ENCODE measurements at regions not wholly inside any gene's neighbourhood (a gene's known extent, or its start where the extent isn't known, plus 50 kb on each side); places are given as distances from the start of the nearest gene placed in this dataset.

- H3K27ac ChIP-seq: no peak overlapping the region
- TF ChIP-seq POLR2AphosphoS5 (IDR thresholded peaks at IDR 0.05) (no peak), POLR2A (IDR thresholded peaks at IDR 0.05) (no peak), CTCF (IDR thresholded peaks at IDR 0.05) (no peak), EP300 (IDR thresholded peaks at IDR 0.05) (no peak)
- 79% methylated on average over 1 of the region's 1 CpG for WGBS
- no peaks in the 10 kb centered on the region for H3K36me3 ChIP-seq
- no peaks in the 10 kb centered on the region for H3K27me3 ChIP-seq
- peaks cover 8% of the 10 kb centered on the region for H3K4me1 ChIP-seq
- no peak overlapping the region for H3K4me3 ChIP-seq
- DNase-seq (ENCODE audit: low spot score in 2 of 2): no peak
- no peaks in the 10 kb centered on the region for H3K9me3 ChIP-seq
Measured at GRCh38 chr14:22264759-22265158, 324.3 kb downstream of the DAD1 start.

DNA sequence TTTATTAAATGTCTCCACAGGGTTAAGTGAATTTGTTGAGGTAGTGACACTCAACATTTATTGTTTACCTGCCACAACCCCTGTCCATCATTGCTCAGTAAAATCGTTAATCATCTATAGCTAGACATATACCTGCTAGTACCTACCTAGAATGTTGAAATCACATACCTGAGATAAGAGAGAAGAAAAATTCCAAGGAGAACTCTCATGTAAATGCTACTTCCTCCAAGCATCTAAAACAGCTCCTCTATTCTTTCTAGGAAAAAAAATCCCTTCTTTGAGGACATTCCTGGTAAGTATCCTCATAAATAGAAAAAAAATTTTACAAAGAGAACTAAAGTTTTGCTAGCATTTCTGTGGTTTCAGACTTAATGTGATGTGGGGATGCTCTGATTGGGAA lies 325.1 kb downstream of the DAD1 start:
- H3K27ac ChIP-seq: no peak overlapping the region
- no peaks in the 10 kb centered on the region for H3K9me3 ChIP-seq
- no peaks in the 10 kb centered on the region for H3K27me3 ChIP-seq
- TF ChIP-seq POLR2A (IDR thresholded peaks at IDR 0.05) (no peak), POLR2AphosphoS5 (IDR thresholded peaks at IDR 0.05) (no peak), EP300 (IDR thresholded peaks at IDR 0.05) (no peak), CTCF (IDR thresholded peaks at IDR 0.05) (no peak)
- H3K4me3 ChIP-seq: no peak overlapping the region
- peaks cover 7% of the 10 kb centered on the region for H3K4me1 ChIP-seq
- WGBS: 88% methylated on average over 1 of the region's 1 CpG
- no peak for DNase-seq (ENCODE audit: low spot score in 2 of 2)
- no peaks in the 10 kb centered on the region for H3K36me3 ChIP-seq

DNA sequence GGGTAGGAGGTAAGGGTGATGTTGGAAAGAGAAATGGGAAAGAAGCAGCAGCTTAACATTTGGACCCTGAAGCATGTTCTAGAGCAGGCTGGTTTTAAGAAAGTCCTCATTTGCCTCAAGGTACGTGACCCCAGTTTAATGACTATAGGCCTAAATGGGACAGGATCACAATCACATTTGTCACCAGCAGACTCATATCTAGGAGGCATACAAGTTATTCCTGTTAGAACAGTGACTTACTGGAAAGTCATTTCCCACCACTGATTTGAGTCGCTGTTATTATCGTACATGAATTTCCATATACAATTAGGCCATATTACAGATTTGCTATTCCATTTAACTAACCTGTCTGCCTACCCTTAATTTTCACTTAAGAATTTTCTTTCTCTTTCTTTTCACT lies 326.1 kb downstream of the DAD1 start:
- no peaks in the 10 kb centered on the region for H3K27me3 ChIP-seq
- H3K4me3 ChIP-seq: no peak overlapping the region
- H3K4me1 ChIP-seq: no peaks in the 10 kb centered on the region
- TF ChIP-seq EP300 (IDR thresholded peaks at IDR 0.05) (no peak), POLR2A (IDR thresholded peaks at IDR 0.05) (no peak), CTCF (IDR thresholded peaks at IDR 0.05) (no peak), POLR2AphosphoS5 (IDR thresholded peaks at IDR 0.05) (no peak)
- 97% methylated on average over 3 of the region's 3 CpGs for WGBS
- no peaks in the 10 kb centered on the region for H3K36me3 ChIP-seq
- no peaks in the 10 kb centered on the region for H3K9me3 ChIP-seq
- H3K27ac ChIP-seq: no peak overlapping the region
- no peak for DNase-seq (ENCODE audit: low spot score in 2 of 2)

GRCh38 chr14:22255017-22255950 lies 333.7 kb downstream of the DAD1 start:
- H3K4me3 ChIP-seq: no peak overlapping the region
- no peak for DNase-seq (ENCODE audit: low spot score in 2 of 2)
- no peaks in the 10 kb centered on the region for H3K4me1 ChIP-seq
- no peaks in the 10 kb centered on the region for H3K36me3 ChIP-seq
- H3K27me3 ChIP-seq: no peaks in the 10 kb centered on the region
- whole genome bisulfite sequencing: 47% methylated on average over 5 of the region's 5 CpGs
- TF ChIP-seq POLR2A (IDR thresholded peaks at IDR 0.05) (no peak), CTCF (IDR thresholded peaks at IDR 0.05) (no peak), POLR2AphosphoS5 (IDR thresholded peaks at IDR 0.05) (no peak), EP300 (IDR thresholded peaks at IDR 0.05) (no peak)
- no peaks in the 10 kb centered on the region for H3K9me3 ChIP-seq
- H3K27ac ChIP-seq: no peak overlapping the region

DNA sequence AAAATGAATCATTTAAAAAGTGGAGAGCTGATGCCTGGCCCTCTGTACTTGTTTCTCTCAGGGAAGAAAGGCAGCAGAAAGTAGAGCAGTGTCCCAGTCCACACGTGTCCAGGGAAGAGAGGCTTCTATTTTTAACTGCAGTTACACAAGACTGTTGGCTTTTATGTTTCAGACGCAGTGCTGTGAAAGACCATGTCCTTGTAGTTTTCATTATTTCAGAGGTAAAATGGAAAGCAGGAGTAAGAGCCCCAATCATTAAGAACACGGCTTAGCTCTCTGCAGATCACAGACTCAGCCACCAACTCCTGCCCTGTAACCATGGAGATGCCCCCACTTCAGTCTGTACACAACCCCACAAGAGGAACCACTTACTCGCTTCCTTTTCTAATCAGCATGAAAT lies 336.3 kb downstream of the DAD1 start:
- no peaks in the 10 kb centered on the region for H3K27me3 ChIP-seq
- TF ChIP-seq CTCF (IDR thresholded peaks at IDR 0.05) (no peak), POLR2A (IDR thresholded peaks at IDR 0.05) (no peak), EP300 (IDR thresholded peaks at IDR 0.05) (no peak), POLR2AphosphoS5 (IDR thresholded peaks at IDR 0.05) (no peak)
- 42% methylated on average over 4 of the region's 4 CpGs for WGBS
- no peaks in the 10 kb centered on the region for H3K4me1 ChIP-seq
- H3K36me3 ChIP-seq: no peaks in the 10 kb centered on the region
- no peak for DNase-seq (ENCODE audit: low spot score in 2 of 2)
- H3K27ac ChIP-seq: no peak overlapping the region
- no peaks in the 10 kb centered on the region for H3K9me3 ChIP-seq
- no peak overlapping the region for H3K4me3 ChIP-seq
